ENCODE measurements at regions not wholly inside any gene's neighbourhood (a gene's known extent, or its start where the extent isn't known, plus 50 kb on each side); places are given as distances from the start of the nearest gene placed in this dataset.

GRCh38 chr3:65172209-65172608, 484.4 kb upstream of the ADAMTS9 start (continued):
- no peak for TF ChIP-seq EGR1 (IDR thresholded peaks at IDR 0.05; ENCODE audit: low read depth)
- no peak for TF ChIP-seq POLR2A (IDR thresholded peaks at IDR 0.05; ENCODE audit: borderline replicate concordance, extremely low read depth, insufficient read depth, insufficient read length)
- no peak for TF ChIP-seq RAD21 (IDR thresholded peaks at IDR 0.05; ENCODE audit: low read depth)
- no peak for TF ChIP-seq ELF1 (IDR thresholded peaks at IDR 0.05; ENCODE audit: borderline replicate concordance, low read depth)

GRCh38 chr3:65170390-65171042, 482.7 kb upstream of the ADAMTS9 start:
- ATAC-seq, result peak; percentile 62
- CTCF ChIA-PET, result interaction anchor here (0.6 to 1.7 kb wide), 4 partner anchors 8 to 147 kb away, joined by 3 to 6 read pairs (median 4); no protein-coding TSS in a partner anchor

More at GRCh38 chr3:65170390-65171042, 482.7 kb upstream of the ADAMTS9 start:
- H3K9me3 ChIP-seq (ENCODE audit: control insufficient read depth in 1 of 2, insufficient read depth in 1 of 2, low read depth in 1 of 2, low read length in 2 of 2), result no peaks in the 10 kb centered on the region
- no peak overlapping the region for H2AFZ ChIP-seq (ENCODE audit: low read depth, low read length, poor library complexity, severe bottlenecking)
- H3K27ac ChIP-seq (ENCODE audit: low read depth, low read length), result no peak overlapping the region
- no peak overlapping the region for H3K4me3 ChIP-seq (replicated peaks in 1 of 2; ENCODE audit: low read depth in 1 of 2, low read length in 2 of 2)
- BruUV-seq (replicated peaks), result no TSS peak
- TF ChIP-seq RAD21 (IDR thresholded peaks at IDR 0.05; ENCODE audit: low read depth), result peak; percentile 45
- TF ChIP-seq FOSL1 (IDR thresholded peaks at IDR 0.05; ENCODE audit: low read depth), result no peak
- TF ChIP-seq SIN3A (IDR thresholded peaks at IDR 0.05; ENCODE audit: low read depth), result no peak
- TF ChIP-seq ZFX (IDR thresholded peaks at IDR 0.05), result no peak
- peak; percentile 26 to 60 (median 38); a peak in 4 of 6 replicates for TF ChIP-seq CTCF (IDR thresholded peaks at IDR 0.05 in 2 of 3, conservative IDR thresholded peaks at IDR 0.05 in 1 of 3; ENCODE audit: borderline replicate concordance in 1 of 3, insufficient read depth in 1 of 3, low read depth in 2 of 3, low read length in 2 of 3)
- H3K9me2 ChIP-seq (ENCODE audit: insufficient read depth), result no peaks in the 10 kb centered on the region
- intact Hi-C loops (cut with micrococcal nuclease), result loop anchor here (5.0 kb wide), 1 partner anchor 638 kb away; no protein-coding TSS in a partner anchor
- POLR2A ChIA-PET, result no interaction called here
- RAD21 ChIA-PET (ENCODE audit: low non-redundant PET in 1 of 2, low total read pairs in 2 of 2, uncharacterized antibody in 2 of 2, unreplicated experiment in 2 of 2), result no interaction called here
- peaks cover 12% of the 10 kb centered on the region; the same call in 1 of the 2 replicates for H3K27me3 ChIP-seq (ENCODE audit: insufficient read depth, low read length)
- no peak for DNase-seq (ENCODE audit: low read depth, low spot score)
- no peak overlapping the region for H3K4me2 ChIP-seq (ENCODE audit: low read length)
- no peaks in the 10 kb centered on the region for H3K79me2 ChIP-seq (ENCODE audit: insufficient read depth, low read length)
- H4K20me1 ChIP-seq (ENCODE audit: insufficient read depth), result no peaks in the 10 kb centered on the region
- no peaks in the 10 kb centered on the region for H3K4me1 ChIP-seq (ENCODE audit: control insufficient read depth in 1 of 2, insufficient read depth in 2 of 2, low read length in 2 of 2)
- H3K36me3 ChIP-seq (ENCODE audit: control insufficient read depth in 1 of 2, insufficient read depth in 2 of 2, low read length in 2 of 2), result no peaks in the 10 kb centered on the region
- no peak overlapping the region for H3K9ac ChIP-seq (ENCODE audit: low read length)
